ENCODE measurements at regions not wholly inside any gene's neighbourhood (a gene's known extent, or its start where the extent isn't known, plus 50 kb on each side); places are given as distances from the start of the nearest gene placed in this dataset.

DNA sequence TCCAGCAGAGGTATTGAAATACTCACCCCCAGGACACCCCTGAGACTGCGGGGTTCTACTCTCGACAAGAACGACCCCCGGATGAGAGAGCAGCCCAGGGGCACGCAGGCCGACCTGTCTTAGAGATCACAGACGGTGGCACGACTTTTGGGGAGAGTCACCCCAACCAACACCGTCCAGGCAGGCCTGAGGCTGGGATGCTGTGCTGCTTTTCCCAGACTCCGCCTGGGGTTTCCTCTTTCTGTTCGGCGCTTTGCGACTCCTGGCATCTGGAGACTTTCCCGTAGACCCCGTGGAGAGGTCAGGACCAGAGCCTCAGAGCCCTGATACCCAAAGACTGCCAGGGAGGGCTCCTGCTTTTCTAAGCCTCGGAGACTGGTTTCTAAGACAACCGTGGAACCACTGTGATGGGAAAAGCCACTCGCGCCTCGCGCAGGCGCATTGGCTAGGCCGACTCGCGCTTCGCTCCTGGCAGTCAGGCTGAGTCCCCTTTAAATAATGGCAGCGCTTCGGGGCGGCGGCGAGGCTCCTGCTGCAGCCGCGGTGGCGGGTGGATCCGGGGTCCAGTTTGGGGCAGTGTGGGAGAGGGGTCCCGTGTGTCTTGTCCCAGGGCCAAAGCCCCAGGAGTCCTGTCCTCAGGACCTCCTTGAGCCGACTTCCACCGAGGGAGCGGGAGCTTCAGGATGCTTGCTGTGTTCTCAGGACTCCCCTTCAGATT, 484.0 kb downstream of the SPATA31A7 start:
- DNase-seq = peak in 2 of 5 donors; percentile 12 to 51
- intact Hi-C loops (cut with DNase I) = no loop called here

DNA sequence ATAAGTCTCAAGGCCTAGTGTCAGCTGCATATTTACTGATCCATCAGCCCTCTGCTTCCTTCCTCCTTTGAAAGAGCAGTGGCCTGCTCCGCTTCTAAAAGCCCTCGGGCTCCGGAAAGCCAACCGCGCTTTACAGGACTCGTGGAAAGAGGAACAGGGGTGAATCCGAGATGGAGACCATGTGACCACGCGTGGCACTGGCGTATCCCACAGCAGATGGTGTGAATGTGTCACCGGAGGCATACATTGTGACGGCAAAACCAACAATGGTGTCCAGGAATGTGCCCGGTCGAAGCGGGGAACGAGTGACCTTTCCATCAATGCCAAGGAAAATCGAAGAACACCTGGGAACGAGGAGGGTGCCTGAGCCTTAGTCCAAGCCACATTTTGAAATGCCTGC, 484.6 kb downstream of the SPATA31A7 start:
- DNase-seq = peak in 2 of 5 donors; percentile 0 to 44
- no peak for FAIRE-seq

More for the DNA sequence above, 484.0 kb downstream of the SPATA31A7 start:
- no peak for FAIRE-seq
- H3K9me3 ChIP-seq (ENCODE audit: control insufficient read depth in 2 of 3, insufficient read depth in 1 of 3, low read length in 3 of 3) = no peaks in the 10 kb centered on the region
- H3K27ac ChIP-seq (ENCODE audit: low read depth in 2 of 2, low read length in 2 of 2) = no peak overlapping the region
- H3K4me3 ChIP-seq (ENCODE audit: low read length in 3 of 3) = no peak overlapping the region
- no peak for TF ChIP-seq CTCF (IDR thresholded peaks at IDR 0.05; ENCODE audit: borderline replicate concordance, extremely low read depth, insufficient read depth)
- H3K4me1 ChIP-seq (ENCODE audit: control insufficient read depth in 2 of 3, insufficient read depth in 2 of 3, low read depth in 1 of 3, low read length in 3 of 3) = no peaks in the 10 kb centered on the region
- no peaks in the 10 kb centered on the region for H3K36me3 ChIP-seq (ENCODE audit: control insufficient read depth in 2 of 3, insufficient read depth in 3 of 3, low read length in 3 of 3)
- no peak overlapping the region for H3K9ac ChIP-seq (ENCODE audit: low read length in 3 of 3)
- H3K27me3 ChIP-seq (ENCODE audit: control insufficient read depth, insufficient read depth, low read length) = no peaks in the 10 kb centered on the region

DNA sequence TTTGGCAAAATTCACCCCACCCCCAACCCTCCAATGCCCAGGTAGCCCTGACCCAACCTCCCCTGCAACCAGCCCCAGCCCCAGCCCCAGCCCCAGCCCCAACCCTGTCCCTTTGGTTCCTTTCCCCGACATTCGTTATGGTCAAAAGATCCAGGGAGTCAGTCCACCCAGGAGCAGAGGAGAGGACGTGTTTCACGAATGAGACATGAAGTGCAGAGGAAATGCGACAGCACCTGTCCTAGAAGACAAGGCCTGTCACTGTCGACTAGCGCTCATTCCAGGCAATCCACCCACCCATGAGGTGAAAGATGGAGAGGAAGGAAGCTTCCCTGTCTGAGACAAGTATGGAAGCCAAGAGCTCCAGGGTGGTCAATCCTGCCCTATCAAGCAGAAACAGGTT, 485.0 kb downstream of the SPATA31A7 start:
- Histone ChIP-seq H3K9me3 (ENCODE audit: control insufficient read depth in 2 of 3, insufficient read depth in 1 of 3, low read length in 3 of 3) (no peaks in the 10 kb centered on the region), H3K4me1 (ENCODE audit: control insufficient read depth in 2 of 3, insufficient read depth in 2 of 3, low read depth in 1 of 3, low read length in 3 of 3) (no peaks in the 10 kb centered on the region), H3K9ac (ENCODE audit: low read length in 3 of 3) (no peak overlapping the region), H3K4me3 (ENCODE audit: low read length in 3 of 3) (no peak overlapping the region), H3K27me3 (ENCODE audit: control insufficient read depth, insufficient read depth, low read length) (no peaks in the 10 kb centered on the region), H3K36me3 (ENCODE audit: control insufficient read depth in 2 of 3, insufficient read depth in 3 of 3, low read length in 3 of 3) (no peaks in the 10 kb centered on the region), H3K27ac (ENCODE audit: low read depth in 2 of 2, low read length in 2 of 2) (no peak overlapping the region)
- no peak for FAIRE-seq
- intact Hi-C loops (cut with DNase I) = no loop called here
- no peak for TF ChIP-seq CTCF (IDR thresholded peaks at IDR 0.05; ENCODE audit: borderline replicate concordance, extremely low read depth, insufficient read depth)
- peak in 1 of 5 donors; percentile 5 for DNase-seq

More for the DNA sequence above, 484.6 kb downstream of the SPATA31A7 start:
- no peak overlapping the region for H3K9ac ChIP-seq (ENCODE audit: low read length in 3 of 3)
- intact Hi-C loops (cut with DNase I) = no loop called here
- no peak overlapping the region for H3K27ac ChIP-seq (ENCODE audit: low read depth in 2 of 2, low read length in 2 of 2)
- H3K4me1 ChIP-seq (ENCODE audit: control insufficient read depth in 2 of 3, insufficient read depth in 2 of 3, low read depth in 1 of 3, low read length in 3 of 3) = no peaks in the 10 kb centered on the region
- no peaks in the 10 kb centered on the region for H3K36me3 ChIP-seq (ENCODE audit: control insufficient read depth in 2 of 3, insufficient read depth in 3 of 3, low read length in 3 of 3)
- H3K9me3 ChIP-seq (ENCODE audit: control insufficient read depth in 2 of 3, insufficient read depth in 1 of 3, low read length in 3 of 3) = no peaks in the 10 kb centered on the region
- H3K27me3 ChIP-seq (ENCODE audit: control insufficient read depth, insufficient read depth, low read length) = no peaks in the 10 kb centered on the region
- H3K4me3 ChIP-seq (ENCODE audit: low read length in 3 of 3) = no peak overlapping the region
- no peak for TF ChIP-seq CTCF (IDR thresholded peaks at IDR 0.05; ENCODE audit: borderline replicate concordance, extremely low read depth, insufficient read depth)
